HG03565 (cell line): ENCODE measurements at regions not wholly inside any gene's neighbourhood (a gene's known extent, or its start where the extent isn't known, plus 50 kb on each side); places are given as distances from the start of the nearest gene placed in this dataset.

Experiments used
- ATAC-seq: cut with Tn5 transposase; IDR thresholded peaks from one replicate; pipeline ENCODE4 v1.9.1; 2021; ENCODE audit warnings: mild to moderate bottlenecking, moderate library complexity; ENCODE audit not compliant: unreplicated experiment

- ATAC-seq, result no peak
Observed at GRCh38 chr9:116057371-116057770, 96.2 kb upstream of the PAPPA start.

DNA sequence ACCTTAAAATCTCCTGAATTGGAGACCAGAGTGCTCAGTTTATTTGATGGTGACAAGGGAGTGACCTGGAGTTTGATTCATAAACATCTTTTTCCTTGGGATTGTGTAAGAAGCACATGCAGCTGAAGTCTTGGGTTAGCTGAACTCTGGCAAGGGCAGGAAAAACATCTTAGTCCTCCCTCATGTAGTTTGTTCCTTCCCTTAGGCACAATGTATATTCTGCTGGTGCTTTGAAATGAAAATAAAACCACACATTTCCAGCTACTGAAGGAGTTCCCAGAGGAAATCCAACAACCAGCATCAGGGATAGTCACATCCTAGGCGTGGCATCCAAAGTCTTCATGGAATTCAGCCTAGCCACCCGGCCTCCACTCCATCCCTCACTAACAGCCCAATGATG, 95.2 kb upstream of the PAPPA start:
- ATAC-seq, result no peak

DNA sequence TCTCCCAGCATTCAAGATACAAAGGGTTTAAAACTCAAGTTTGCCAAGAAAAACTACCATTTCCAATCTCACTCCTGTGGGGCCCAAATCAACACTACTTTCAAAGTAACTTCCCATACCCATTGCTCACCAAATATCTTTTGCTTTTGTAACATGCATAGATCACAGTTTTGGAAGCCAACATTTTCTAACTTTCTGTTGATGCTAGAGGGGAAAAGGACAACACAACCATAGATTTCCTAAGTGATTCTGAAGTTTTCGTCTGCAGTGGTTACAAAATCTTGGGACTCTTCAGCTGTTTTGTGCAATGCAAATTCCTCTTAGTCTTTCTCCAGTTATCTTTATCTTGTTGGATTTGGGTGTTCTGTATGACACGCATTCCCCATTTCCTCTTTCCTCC, 94.1 kb upstream of the PAPPA start:
- no peak for ATAC-seq

DNA sequence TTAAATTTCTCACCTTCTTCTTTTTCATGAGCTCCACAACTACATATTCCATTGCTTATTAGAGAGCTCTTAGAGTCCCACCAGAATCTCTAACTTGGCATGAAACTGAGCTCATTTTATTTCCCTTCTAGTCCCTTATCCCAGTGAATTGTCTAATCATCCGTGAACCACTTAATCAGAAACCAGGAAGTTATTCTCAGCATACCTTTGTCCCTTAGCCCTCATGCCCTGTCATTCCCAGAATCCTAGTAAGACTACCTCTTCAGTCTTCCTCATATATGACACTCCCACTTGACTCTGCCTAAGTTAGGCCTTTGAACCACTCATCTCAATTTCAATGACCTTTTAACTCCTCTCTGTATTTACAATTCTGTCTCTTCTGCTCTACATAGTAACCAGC, 93.0 kb upstream of the PAPPA start:
- no peak for ATAC-seq

GRCh38 chr9:116061546-116062205, 91.9 kb upstream of the PAPPA start:
- no peak for ATAC-seq

DNA sequence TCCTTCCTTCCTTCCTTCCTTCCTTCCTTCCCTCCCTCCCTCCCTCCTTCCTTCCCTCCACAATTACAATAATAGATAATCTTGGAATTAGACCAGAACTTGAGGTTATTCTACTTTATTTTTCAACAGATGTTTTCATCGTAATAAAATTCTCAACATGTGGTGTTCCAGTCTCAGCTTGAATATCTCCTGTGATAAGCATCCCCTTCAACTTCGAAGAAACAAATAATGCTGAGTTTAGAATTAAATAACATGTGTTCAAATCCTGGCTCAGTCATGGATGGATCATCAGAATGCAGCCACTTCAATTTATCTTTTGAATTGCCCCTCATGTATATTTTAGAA, 91.4 kb upstream of the PAPPA start:
- no peak for ATAC-seq

DNA sequence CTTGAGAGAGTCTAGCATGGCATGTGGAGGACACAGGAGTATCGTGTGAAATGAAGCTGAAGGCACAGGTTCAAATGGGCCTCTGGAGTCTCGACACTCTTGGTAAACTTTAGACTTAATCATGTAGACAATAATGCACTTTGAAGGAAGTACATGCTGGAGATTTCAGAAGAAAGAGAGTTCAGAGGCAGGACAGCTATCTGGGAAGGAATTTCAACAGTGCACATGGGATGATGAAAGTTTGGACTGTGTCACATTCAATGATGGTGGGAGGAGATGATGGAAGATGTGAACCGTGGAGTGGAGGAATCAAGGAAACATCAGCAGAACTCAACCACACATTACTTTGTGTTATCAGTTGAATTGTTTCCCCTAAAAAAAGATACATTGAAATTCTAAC, 88.6 kb upstream of the PAPPA start:
- ATAC-seq, result no peak

- no peak for ATAC-seq
Observed at GRCh38 chr9:116066221-116066620, 87.4 kb upstream of the PAPPA start.

GRCh38 chr9:116067566-116067965, 86.0 kb upstream of the PAPPA start:
- ATAC-seq, result no peak

GRCh38 chr9:116070256-116070914, 83.2 kb upstream of the PAPPA start:
- ATAC-seq, result no peak

GRCh38 chr9:116072046-116072445, 81.5 kb upstream of the PAPPA start:
- ATAC-seq, result no peak

GRCh38 chr9:116073826-116074225, 79.8 kb upstream of the PAPPA start:
- no peak for ATAC-seq

GRCh38 chr9:116074658-116075057, 78.9 kb upstream of the PAPPA start:
- no peak for ATAC-seq

GRCh38 chr9:116075191-116075590, 78.4 kb upstream of the PAPPA start:
- no peak for ATAC-seq

- ATAC-seq, result no peak
Observed at GRCh38 chr9:116078640-116079039, 75.0 kb upstream of the PAPPA start.

DNA sequence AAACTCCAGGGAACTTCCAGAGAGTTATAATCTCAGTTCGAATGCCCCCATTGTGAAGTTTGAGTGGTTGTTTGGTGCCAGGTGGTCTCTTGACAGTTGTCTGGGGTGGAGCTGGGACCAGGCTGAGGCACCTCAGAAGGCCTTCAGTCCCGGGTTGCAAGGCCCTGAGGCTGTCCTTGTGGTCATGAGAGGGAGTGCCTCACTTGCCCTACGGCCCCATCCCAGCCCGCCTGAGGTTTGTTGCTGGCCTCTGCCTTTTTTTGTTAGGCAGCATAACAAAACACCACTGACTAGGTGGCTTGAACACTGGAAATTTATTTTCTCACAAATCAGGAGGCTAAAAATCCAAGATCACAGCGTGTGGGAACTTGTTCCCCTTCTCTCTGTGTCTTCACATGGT, 73.0 kb upstream of the PAPPA start:
- ATAC-seq, result no peak

- ATAC-seq, result no peak
Observed at GRCh38 chr9:116081435-116082115, 72.0 kb upstream of the PAPPA start.

DNA sequence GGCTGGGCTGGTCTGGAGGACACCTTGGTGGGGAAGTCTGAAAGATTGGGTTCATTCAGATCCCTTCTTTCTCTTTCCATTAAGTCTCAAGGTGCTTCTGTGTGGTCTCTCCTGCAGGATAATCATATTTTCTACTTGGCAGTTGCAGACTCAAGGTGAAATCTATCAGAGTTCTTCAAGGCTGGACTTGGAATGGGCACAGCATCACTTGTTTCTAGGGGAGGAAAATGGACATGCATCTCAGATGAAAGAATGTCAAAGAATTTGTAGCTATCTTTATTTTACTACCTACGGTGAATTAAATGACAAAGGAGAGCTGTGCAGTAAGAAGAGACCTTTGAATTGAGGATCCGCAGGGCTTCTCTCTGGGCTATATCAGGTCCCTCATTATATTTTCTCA, 69.8 kb upstream of the PAPPA start:
- ATAC-seq, result no peak

DNA sequence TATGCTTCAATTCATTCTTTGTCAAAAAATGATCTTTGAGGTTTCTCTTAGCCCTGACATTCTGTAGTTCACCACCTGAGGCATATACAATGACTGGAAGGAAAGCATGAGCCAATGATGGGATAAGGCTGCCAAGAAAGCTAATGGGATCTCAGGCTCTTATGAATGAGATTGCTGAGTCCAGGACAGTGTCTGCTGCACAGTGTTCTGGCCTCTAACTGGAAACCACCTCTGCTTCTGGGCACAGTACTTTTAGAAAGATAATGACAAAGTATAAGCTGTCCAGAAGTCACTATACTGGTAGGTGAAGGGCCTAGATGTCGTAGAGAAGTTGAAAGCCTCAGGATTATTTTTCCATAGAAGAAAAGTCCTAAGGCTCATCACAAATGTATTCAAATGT, 69.1 kb upstream of the PAPPA start:
- ATAC-seq, result no peak

DNA sequence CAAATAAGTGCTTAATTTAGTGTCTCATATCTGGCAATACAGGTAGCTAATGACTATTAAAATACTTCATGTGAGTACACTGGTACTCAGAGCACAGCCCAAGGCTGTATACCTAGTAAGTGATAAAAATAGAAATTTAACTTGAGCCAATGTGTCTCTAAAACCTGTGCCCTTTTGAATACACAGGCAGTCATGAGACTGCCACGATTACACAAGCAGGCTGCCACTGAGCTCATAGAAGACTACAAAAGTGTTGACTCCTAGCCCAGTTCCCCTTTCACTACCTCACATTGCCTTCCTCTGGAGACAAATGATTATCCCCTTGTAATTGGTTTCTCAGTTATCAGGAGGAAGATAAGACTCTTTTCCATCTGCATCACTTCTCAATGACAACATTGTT, 66.3 kb upstream of the PAPPA start:
- ATAC-seq, result no peak

- ATAC-seq, result no peak
Observed at GRCh38 chr9:116087751-116088194, 65.8 kb upstream of the PAPPA start.

GRCh38 chr9:116088396-116088795, 65.2 kb upstream of the PAPPA start:
- no peak for ATAC-seq
